ENCODE measurements at regions not wholly inside any gene's neighbourhood (a gene's known extent, or its start where the extent isn't known, plus 50 kb on each side); places are given as distances from the start of the nearest gene placed in this dataset.

DNA sequence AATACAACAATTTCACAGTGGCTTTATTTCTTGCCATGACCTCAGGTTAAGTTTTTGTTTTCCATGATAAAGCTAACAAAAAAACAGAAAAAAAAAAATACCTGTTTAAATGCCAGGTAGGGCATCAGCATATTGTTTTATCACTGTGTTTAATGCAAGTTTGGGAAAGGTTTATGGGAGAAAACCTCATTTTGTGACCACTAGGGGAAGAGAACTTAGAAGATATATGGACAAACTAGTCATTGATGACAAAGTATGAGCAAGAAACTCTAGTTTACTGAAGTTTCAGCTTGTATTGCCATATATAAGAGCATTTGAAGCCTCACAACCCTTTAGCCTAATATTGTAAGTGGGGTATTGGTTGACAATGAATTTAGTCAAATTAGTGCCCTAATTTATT lies 1431.4 kb upstream of the CDH18 start:
- no peak for TF ChIP-seq POLR2A (IDR thresholded peaks at IDR 0.05; ENCODE audit: low read length)
- TF ChIP-seq GATA1 (IDR thresholded peaks at IDR 0.05; ENCODE audit: low read depth, low read length): no peak
